ENCODE measurements at regions not wholly inside any gene's neighbourhood (a gene's known extent, or its start where the extent isn't known, plus 50 kb on each side); places are given as distances from the start of the nearest gene placed in this dataset.

GRCh38 chr12:91582811-91583210 is 400.2 kb upstream of the DCN start:
- DNase-seq (ENCODE audit: low spot score): no peak

GRCh38 chr12:91579516-91580263 is 397.1 kb upstream of the DCN start:
- no peak for DNase-seq (ENCODE audit: low spot score)

- DNase-seq (ENCODE audit: low spot score): peak; percentile 41
Observed at GRCh38 chr12:91577586-91578539, 395.2 kb upstream of the DCN start.

DNA sequence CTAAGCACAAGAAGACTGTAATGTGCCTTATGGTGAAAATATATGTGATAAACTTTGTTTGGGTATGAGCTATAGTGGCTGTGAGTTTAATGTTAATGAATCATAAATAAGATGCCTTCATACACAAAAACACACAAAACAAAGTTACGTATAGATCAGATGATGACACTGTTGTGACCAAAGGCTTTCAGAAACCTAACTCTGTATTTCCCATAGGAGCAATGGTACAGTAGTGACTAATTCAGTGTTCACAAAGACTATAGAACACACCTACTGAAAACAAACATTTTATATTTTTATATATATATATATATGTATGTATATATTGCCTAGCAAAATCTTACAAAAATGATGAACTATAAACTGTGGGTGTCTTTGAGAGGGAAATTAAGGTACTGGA is 393.8 kb upstream of the DCN start:
- DNase-seq (ENCODE audit: low spot score): no peak

DNA sequence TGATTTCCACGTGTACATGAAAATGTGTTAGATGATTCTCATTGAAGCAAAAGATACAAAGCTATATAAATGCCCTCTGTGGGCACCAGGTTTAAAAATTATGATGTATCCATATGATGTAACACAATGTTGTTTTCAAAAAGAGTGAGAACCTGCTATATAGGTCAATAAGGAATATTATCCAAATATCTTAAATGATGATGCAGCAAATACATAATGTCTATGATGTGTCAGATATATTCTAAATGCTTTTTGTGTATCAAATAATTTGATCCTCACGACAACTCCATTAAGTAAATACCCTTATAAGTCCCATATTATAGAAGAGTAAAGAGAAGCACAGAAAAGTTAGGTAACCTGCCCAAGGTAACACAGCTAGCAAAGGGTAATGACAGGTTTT is 393.0 kb upstream of the DCN start:
- no peak for DNase-seq (ENCODE audit: low spot score)

DNA sequence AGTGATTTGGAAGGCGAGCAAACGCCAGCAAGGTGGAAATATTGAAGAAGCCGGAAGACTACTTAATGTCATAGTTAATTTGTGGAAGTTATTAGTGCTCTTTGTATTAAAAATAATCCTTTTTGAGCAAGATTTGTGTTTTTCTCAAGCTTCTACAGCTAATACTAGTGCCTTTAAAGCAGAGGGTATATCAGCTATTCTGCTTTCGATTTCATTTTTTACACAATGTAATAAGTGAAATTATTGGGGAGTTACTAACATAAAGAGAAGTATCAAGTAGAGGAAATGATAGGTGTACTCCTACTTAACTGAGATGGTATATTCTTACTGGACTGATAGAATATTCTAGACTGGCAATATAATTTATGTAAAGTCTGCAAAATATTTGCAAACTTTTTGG is 392.4 kb upstream of the DCN start:
- no peak for DNase-seq (ENCODE audit: low spot score)

GRCh38 chr12:91574391-91574790 is 391.8 kb upstream of the DCN start:
- DNase-seq (ENCODE audit: low spot score): no peak

DNA sequence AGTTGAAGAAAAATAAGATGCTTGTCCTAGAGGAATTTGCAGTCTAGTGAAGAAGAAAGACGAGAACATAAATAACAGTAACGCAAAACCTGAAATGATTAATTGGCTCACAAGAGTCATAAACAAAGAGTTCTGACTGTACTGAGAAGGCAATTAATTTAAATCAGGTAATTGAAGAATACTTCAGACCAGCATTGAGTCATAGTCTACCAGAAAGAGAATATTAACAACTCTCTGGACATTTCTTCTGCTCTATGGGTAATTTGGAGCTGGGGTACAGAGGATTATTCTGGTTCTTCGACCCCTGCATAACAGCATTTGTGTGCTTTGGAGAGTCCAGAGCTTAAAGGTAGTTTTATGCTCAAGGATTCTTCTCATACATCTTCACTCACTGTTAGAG is 390.3 kb upstream of the DCN start:
- DNase-seq (ENCODE audit: low spot score): no peak

- no peak for DNase-seq (ENCODE audit: low spot score)
Observed at GRCh38 chr12:91567100-91567485, 384.5 kb upstream of the DCN start.

DNA sequence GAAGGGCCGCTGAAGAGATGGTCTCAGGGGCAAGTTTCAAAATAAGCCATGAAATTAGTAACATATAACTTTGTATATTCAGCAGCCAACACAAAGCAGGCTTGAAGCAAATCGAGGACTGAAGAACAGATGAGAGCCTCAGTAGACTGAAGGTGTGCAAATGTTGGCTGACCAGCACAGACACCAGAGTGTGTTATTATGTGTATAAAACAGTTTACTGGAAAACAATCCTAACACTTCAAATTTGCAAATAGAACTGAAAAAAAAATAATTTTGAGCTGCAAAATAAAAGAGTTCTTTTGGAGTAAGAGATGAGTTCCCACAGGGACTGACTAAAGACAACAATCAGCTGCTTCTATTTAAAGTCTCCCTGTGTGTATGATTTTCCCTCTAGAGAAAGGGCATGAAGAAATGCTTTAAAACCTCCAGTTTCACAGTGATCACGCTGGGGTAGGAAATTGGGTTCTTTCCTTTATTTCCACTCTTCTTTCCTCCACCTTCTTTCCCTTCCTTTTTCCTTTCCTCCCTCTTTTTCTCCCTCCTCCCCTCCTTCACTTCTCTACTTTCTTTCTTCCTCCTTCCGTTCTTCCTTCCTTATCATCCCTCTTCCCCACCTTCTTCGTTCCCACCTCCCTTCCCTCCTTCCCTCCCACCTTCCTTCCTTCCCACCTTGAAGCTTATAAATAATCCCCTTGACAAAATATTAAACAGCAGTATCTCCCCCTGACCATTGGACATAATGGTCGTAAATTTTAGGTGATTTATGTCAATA is 383.9 kb upstream of the DCN start:
- no peak for DNase-seq (ENCODE audit: low spot score)

DNA sequence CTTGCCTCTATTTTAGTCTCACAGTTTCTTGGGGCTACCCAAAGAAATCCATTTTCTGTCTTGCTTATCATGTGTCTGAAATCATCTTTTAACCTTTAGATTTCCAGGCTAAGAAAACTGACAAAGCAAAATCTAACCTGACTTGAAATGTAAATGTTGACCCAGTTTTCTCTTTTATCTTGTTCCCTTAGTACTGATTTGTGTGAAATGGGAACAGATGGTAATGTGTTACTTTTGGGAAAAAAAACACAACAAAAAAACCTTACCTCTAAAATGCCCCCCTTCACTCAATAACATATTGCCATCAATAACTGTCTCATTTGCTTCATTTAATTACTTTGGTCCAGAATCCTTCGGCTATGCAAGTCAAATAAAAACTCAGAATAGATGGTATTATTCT is 383.2 kb upstream of the DCN start:
- no peak for DNase-seq (ENCODE audit: low spot score)

DNA sequence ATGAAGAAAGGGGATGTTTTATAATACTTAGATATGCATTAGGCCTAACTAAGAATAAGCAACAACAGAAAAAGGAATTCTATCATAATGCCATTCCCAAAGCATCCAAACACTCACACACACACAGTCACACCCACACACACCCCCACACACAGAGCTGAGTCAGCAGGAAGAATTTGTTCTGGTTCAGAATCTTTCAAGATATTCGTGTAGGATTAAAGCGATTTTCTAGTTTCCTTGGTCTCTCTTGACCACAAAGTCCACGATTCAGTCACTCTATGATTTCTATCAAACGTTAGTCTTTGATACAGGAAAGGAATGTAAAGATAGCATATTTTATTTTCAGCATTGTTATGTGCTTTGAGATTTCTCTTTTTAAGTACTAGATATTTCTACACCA is 382.6 kb upstream of the DCN start:
- no peak for DNase-seq (ENCODE audit: low spot score)

DNA sequence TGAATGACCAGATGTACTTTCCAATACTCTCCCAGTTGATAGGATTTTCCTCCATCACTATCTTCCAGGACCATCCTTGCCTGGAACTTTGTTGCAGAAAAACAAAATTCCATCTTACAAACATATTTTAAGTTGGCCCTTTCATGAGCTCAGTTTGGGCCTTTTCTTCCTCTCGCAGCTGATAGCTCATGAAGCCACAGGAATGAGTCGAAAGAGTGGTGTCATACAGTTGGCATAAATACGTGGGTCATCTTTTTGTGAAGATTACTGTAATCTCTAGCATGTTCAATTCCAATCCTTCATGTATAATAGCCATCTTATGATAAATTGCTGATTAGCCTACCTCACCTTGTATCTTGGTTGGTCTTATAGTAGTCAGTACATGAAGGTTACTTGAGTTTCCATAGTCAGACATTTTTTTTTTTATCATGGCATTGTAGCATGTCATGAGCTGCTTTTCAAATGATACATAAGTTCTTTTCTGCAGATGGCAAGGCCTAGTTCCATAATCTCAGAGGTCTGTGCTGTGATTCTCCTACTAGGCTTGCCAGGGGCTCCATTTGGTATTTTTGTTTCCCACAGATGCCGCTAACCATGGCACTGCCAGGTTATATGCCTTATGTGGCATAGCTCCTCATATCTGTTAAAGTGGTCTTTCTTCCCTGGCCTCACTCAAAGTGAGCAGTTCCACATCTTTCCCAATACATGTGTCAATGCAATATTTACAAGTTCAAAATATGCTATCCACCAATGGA is 380.6 kb upstream of the DCN start:
- DNase-seq (ENCODE audit: low spot score): no peak

GRCh38 chr12:91562476-91562875 is 379.9 kb upstream of the DCN start:
- no peak for DNase-seq (ENCODE audit: low spot score)

DNA sequence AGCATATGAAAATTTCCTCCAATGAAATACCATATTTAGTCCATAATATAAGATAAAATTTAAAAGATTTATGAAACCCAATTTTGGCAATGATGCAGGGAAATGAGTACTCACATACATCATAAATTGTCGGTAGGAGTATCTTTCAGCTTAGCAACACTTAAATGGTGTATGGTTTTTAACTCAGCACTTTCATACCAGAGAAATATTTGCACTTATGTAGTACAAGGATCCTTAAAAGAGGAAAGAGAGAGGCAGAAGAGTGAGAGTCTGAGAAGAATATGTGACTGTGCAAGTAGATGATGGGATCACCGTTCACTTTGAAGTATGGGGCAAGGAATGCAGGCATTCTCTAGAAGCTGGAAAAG is 379.3 kb upstream of the DCN start:
- DNase-seq (ENCODE audit: low spot score): no peak

GRCh38 chr12:91561301-91561957 is 378.8 kb upstream of the DCN start:
- DNase-seq (ENCODE audit: low spot score): no peak

GRCh38 chr12:91556909-91557308 is 374.3 kb upstream of the DCN start:
- DNase-seq (ENCODE audit: low spot score): no peak

DNA sequence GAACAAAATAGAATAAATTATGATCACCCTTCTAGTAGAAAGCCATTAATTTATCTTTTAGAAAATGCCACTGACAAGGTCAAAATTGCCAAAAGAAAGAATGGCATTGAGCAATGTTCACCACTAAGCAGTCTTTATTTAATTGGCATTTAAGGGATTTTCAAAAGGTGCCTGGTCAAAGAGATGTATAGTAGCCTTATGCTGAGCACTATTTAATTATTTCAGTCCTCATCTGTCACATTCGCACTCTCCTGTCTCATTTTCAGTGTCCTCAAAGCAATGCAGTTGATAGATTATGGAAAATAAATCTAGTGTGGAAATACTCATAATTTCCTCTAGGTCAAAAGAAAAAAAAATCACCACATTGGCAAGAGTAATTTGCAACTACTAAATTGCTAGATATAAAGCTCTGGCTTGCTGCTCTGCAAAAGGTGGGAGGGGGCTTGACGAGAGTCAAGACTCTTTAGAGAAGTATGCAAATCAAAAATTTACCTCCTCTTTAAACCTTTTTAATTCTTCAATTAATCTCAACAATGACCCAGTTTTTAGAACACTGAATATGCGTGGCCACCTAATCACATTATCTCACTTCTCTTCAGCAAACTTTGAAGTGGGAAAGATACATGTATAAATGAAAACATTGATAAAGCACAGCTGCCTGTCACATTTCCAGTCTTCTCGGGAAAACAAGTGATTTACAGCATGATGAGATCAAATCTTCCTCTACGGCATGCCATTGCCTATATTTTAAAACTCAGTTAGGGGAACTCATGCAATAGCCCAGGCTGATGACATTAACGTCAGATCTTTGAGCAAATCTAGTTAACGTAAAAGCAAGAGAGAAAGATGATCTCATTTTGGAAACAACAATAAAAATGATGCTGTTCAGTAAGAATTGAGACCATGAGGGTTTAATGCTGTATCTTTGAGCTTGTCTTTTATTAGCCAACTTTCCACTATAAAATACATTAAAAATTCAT is 373.1 kb upstream of the DCN start:
- no peak for DNase-seq (ENCODE audit: low spot score)

- no peak for DNase-seq (ENCODE audit: low spot score)
Observed at GRCh38 chr12:91551927-91552326, 369.3 kb upstream of the DCN start.

DNA sequence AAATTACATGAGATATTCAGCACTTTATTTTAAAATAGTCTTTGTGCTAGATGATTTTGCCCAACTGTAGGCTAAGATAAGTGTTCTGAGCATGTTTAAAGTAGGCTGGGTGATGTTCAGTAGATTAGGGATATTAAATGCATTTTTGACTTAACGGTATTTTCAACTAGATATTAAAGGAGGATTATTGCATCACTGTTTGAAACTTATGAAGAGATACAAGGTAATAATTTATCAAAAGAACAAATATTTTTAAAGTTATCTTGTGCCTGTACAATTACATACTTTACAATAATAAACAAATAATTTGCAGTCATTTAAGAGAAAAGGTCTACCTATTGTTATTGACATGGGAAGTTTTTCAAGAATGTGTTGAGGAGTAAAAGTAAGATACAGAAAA is 368.6 kb upstream of the DCN start:
- DNase-seq (ENCODE audit: low spot score): no peak
